GM23248 (cell line): ENCODE measurements at regions not wholly inside any gene's neighbourhood (a gene's known extent, or its start where the extent isn't known, plus 50 kb on each side); places are given as distances from the start of the nearest gene placed in this dataset.

Source experiments
- EZH2 ChIP-seq: fragments of 200-600 bp; sonication (generic); IDR thresholded peaks from 2 replicates; pipeline ENCODE4 v1.6.1; 2018; ENCODE audit warnings: antibody characterized with exemption, mild to moderate bottlenecking; ENCODE audit not compliant: insufficient read depth, poor library complexity, severe bottlenecking
- EZH2phosphoT487 ChIP-seq: fragments of 200-600 bp; sonication (generic); IDR thresholded peaks from 2 replicates; pipeline ENCODE4 v1.6.1; 2018; ENCODE audit warnings: antibody characterized with exemption, moderate library complexity, mild to moderate bottlenecking, low read depth; ENCODE audit not compliant: insufficient read depth

DNA sequence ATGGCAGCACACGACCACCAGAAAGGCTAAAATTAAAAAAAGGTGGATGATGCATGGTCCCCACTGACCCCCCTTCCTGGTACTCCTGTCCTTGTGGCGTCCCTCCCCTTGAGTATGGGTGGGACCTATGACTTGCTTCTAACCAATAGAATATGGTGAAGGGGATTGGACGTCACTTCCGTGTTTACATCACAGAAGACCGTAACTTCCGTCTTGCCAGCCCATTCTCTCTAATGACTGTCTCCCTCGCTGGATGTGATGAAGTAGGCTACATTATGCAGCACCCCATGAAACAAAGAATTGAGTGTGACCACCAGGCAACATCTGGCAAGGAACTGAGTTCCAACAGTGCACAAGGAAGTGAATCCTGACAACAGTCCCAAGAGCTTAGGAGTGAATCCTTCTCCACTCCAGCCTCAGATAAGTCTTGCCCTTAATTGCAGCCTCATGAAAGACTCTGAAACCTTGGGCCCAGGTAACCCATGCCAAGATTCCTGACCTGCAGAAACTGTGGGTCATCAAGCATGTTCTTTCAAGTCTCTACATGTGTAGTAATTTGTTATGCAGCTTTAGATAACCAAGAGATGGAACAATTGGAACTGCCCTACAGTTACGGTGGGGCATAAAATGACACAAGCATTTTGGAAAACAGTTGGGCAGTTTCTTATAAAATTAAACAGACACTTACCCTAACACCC is 80.1 kb upstream of the NPAS2 start:
- TF ChIP-seq EZH2phosphoT487 (no peak), EZH2 (no peak)
